ENCODE measurements at regions not wholly inside any gene's neighbourhood (a gene's known extent, or its start where the extent isn't known, plus 50 kb on each side); places are given as distances from the start of the nearest gene placed in this dataset.
A peak's percentile ranks its signal among the peaks of the same experiment; 100 is the strongest.

- WGBS, 2 donors, result 45 to 68% methylated on average over 1 of the region's 1 CpG
- TF ChIP-seq POLR2A (IDR thresholded peaks at IDR 0.05), result no peak
- no peak for TF ChIP-seq CTCF (IDR thresholded peaks at IDR 0.05)
- intact Hi-C loops (cut with DNase I), result no loop called here
Measured at GRCh38 chr13:107138486-107138885, 570.5 kb upstream of the ARGLU1 start.

GRCh38 chr13:107133950-107134349, 566.0 kb upstream of the ARGLU1 start:
- TF ChIP-seq POLR2A (IDR thresholded peaks at IDR 0.05) (no peak), CTCF (IDR thresholded peaks at IDR 0.05) (no peak)
- intact Hi-C loops (cut with DNase I), result no loop called here
- no peaks in the 10 kb centered on the region for H3K9me3 ChIP-seq
- DNase-seq, result no peak
- H3K4me3 ChIP-seq, result no peak overlapping the region
- no peaks in the 10 kb centered on the region for H3K36me3 ChIP-seq
- peaks cover 0 to 12% (median 0%) of the 10 kb centered on the region in 3 donors for H3K4me1 ChIP-seq
- no peaks in the 10 kb centered on the region for H3K27me3 ChIP-seq
- 83 to 86% methylated on average over 5 of the region's 5 CpGs for WGBS, 2 donors
- no peak overlapping the region for H3K27ac ChIP-seq

More at GRCh38 chr13:107138486-107138885, 570.5 kb upstream of the ARGLU1 start:
- Histone ChIP-seq H3K27me3 (no peaks in the 10 kb centered on the region), H3K4me1 (peaks cover 0 to 12% (median 0%) of the 10 kb centered on the region in 3 donors), H3K9me3 (no peaks in the 10 kb centered on the region), H3K27ac (peak overlapping the region in 1 of 4 donors; percentile 45), H3K4me3 (no peak overlapping the region), H3K36me3 (no peaks in the 10 kb centered on the region)
- no peak for DNase-seq

DNA sequence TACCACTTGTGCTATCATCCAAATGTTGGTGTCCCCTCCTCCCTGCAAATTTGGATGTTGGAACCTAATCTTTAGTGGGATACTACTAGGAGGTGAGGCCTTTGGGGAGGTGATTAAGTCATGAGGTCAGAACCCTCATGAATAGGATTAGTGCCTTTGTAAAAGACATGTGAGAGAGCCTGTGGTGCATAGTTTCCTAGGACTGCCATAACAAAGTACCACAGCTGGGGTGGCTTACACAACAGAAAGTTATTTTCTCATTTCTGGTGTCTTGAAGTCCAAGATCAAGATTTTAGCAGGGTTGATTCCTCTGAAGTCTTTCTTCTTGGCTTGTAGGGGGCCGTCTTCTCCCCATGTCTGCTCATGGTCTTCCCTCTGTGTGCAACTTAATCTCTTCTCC, 562.6 kb upstream of the ARGLU1 start:
- WGBS, 2 donors, result 54 to 67% methylated on average over 1 of the region's 1 CpG
- Histone ChIP-seq H3K4me3 (no peak overlapping the region), H3K4me1 (no peaks in the 10 kb centered on the region), H3K9me3 (no peaks in the 10 kb centered on the region), H3K27ac (no peak overlapping the region), H3K27me3 (no peaks in the 10 kb centered on the region), H3K36me3 (no peaks in the 10 kb centered on the region)
- intact Hi-C loops (cut with DNase I), result no loop called here
- no peak for DNase-seq
- no peak for TF ChIP-seq CTCF (IDR thresholded peaks at IDR 0.05)
- no peak for TF ChIP-seq POLR2A (IDR thresholded peaks at IDR 0.05)

DNA sequence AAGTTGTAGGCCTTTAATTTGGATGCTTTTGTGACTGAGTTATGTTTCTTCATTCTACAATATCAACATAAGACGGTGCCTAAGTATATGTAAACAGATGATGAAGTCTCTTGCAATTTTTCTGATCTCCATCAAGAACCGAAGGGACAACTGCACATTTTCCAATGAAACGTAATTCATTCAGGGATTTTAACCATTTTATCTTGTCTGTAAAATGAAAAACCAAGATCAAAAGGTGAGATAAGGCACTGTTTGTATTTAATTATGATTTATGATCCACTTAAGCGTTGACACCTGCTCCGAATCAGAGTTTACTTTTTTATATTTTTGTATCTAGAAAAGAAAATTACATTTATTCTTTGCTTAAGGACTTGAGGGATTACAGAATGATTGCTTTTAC, 556.8 kb upstream of the ARGLU1 start:
- Histone ChIP-seq H3K27ac (no peak overlapping the region), H3K27me3 (no peaks in the 10 kb centered on the region)

DNA sequence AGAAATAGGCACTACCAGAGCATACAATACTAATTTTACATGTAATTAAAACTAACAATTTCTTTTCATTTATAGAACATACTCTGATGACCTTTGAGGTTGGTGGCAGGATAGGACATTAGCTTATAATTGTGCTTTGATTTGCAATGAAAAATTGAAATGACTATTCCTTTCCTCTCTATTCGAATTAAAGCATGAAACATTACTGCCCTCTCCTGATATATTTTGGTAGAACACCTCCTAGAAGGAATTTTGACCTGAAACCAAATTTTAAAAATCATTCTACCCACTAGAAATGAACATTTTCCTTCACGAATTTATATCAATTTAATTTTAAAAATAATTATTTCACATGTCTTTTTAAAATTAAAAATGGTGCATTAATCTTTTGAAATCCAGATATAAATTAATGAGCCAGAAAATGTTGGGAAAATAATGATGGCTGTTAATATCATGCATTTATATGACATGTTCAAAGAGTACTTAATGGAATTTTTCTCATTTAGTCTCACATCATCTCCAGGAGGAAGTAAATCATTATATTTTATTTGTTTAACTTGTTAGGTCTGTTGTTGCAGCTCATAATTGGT, 556.3 kb upstream of the ARGLU1 start:
- intact Hi-C loops (cut with DNase I), result no loop called here
- DNase-seq, result no peak
- TF ChIP-seq CTCF (IDR thresholded peaks at IDR 0.05) (peak in 4 of 6 experiments; percentile 36 to 58 (median 50)), POLR2A (IDR thresholded peaks at IDR 0.05) (no peak)
- no peaks in the 10 kb centered on the region for H3K27me3 ChIP-seq
- H3K27ac ChIP-seq, result no peak overlapping the region
- no peak overlapping the region for H3K4me3 ChIP-seq
- 0% methylated on average over 2 of the region's 2 CpGs for WGBS, 2 donors
- H3K36me3 ChIP-seq, result no peaks in the 10 kb centered on the region
- no peaks in the 10 kb centered on the region for H3K9me3 ChIP-seq
- H3K4me1 ChIP-seq, result no peaks in the 10 kb centered on the region

More for the DNA sequence above, 556.8 kb upstream of the ARGLU1 start:
- no peaks in the 10 kb centered on the region for H3K36me3 ChIP-seq
- WGBS, 2 donors, result 33 to 36% methylated on average over 5 of the region's 5 CpGs
- H3K4me1 ChIP-seq, result no peaks in the 10 kb centered on the region
- no peaks in the 10 kb centered on the region for H3K9me3 ChIP-seq
- H3K4me3 ChIP-seq, result no peak overlapping the region
- TF ChIP-seq CTCF (IDR thresholded peaks at IDR 0.05) (no peak), POLR2A (IDR thresholded peaks at IDR 0.05) (no peak)
- intact Hi-C loops (cut with DNase I), result no loop called here
- DNase-seq, result no peak
